ENCODE measurements at regions not wholly inside any gene's neighbourhood (a gene's known extent, or its start where the extent isn't known, plus 50 kb on each side); places are given as distances from the start of the nearest gene placed in this dataset.

DNA sequence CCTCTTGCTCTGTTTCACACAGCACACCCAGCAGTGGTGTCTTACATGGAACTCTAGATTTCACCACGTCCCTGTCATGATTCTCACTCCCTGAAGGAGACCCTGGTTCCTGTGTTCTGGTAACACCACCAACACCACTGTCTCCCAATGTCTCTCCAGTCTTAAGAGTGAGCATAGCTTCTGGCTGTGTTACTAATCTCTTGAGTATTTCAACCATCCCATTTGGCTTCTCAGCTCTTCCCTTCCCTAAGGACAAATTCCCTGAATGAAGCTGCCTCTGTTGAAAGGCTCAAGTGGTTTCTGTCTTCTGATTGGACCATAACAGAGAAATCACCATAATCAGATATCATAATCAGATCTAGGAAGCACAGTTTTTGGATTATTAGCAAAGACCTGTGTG, 311.8 kb downstream of the DNAH5 start:
- no peaks in the 10 kb centered on the region for H3K36me3 ChIP-seq (ENCODE audit: control insufficient read depth in 2 of 2, insufficient read depth in 1 of 2, low read length in 2 of 2)
- no peaks in the 10 kb centered on the region for H3K9me3 ChIP-seq (ENCODE audit: control insufficient read depth, insufficient read depth, low read depth, low read length)
- H3K4me1 ChIP-seq (ENCODE audit: control insufficient read depth, insufficient read depth, low read length) = no peaks in the 10 kb centered on the region
- no peak for TF ChIP-seq ZBTB1 (tag by site-specific recombination; IDR thresholded peaks at IDR 0.05)
- no peak for TF ChIP-seq ZNF768 (tag by site-specific recombination; IDR thresholded peaks at IDR 0.05)
- TF ChIP-seq, protein P1, sequence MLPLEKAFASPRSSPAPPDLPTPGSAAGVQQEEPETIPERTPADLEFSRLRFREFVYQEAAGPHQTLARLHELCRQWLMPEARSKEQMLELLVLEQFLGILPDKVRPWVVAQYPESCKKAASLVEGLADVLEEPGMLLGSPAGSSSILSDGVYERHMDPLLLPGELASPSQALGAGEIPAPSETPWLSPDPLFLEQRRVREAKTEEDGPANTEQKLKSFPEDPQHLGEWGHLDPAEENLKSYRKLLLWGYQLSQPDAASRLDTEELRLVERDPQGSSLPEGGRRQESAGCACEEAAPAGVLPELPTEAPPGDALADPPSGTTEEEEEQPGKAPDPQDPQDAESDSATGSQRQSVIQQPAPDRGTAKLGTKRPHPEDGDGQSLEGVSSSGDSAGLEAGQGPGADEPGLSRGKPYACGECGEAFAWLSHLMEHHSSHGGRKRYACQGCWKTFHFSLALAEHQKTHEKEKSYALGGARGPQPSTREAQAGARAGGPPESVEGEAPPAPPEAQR (tag by site-specific recombination; IDR thresholded peaks at IDR 0.05) = no peak
- TF ChIP-seq ZNF639 (tag by site-specific recombination; IDR thresholded peaks at IDR 0.05) = no peak
- TF ChIP-seq ZNF629 (tag by site-specific recombination; IDR thresholded peaks at IDR 0.05) = no peak
- TF ChIP-seq ZNF148 (tag by site-specific recombination; IDR thresholded peaks at IDR 0.05; ENCODE audit: borderline replicate concordance) = no peak
- no peak for TF ChIP-seq KLF16 (tag by site-specific recombination; IDR thresholded peaks at IDR 0.05)
- TF ChIP-seq, protein P2, sequence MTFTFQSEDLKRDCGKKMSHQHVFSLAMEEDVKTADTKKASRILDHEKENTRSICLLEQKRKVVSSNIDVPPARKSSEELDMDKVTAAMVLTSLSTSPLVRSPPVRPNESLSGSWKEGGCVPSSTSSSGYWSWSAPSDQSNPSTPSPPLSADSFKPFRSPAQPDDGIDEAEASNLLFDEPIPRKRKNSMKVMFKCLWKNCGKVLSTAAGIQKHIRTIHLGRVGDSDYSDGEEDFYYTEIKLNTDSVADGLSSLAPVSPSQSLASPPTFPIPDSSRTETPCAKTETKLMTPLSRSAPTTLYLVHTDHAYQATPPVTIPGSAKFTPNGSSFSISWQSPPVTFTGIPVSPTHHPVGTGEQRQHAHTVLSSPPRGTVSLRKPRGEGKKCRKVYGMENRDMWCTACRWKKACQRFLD (tag by site-specific recombination; IDR thresholded peaks at IDR 0.05) = no peak
- TF ChIP-seq ZNF404 (tag by site-specific recombination; IDR thresholded peaks at IDR 0.05) = no peak
- no peak overlapping the region for H3K27ac ChIP-seq (ENCODE audit: extremely low read depth, low read depth, low read length)
- no peak overlapping the region for H3K4me3 ChIP-seq (ENCODE audit: low read depth, low read length)
- CTCF ChIA-PET = interaction anchor here (0.6 kb wide), 1 partner anchor 154 kb away, joined by 4 read pairs; no protein-coding TSS in a partner anchor
- POLR2A ChIA-PET = no interaction called here

GRCh38 chr5:13629218-13629617, 315.3 kb downstream of the DNAH5 start:
- H3K9me3 ChIP-seq (ENCODE audit: control insufficient read depth, insufficient read depth, low read depth, low read length) = no peaks in the 10 kb centered on the region
- no peaks in the 10 kb centered on the region for H3K36me3 ChIP-seq (ENCODE audit: control insufficient read depth in 2 of 2, insufficient read depth in 1 of 2, low read length in 2 of 2)
- no peaks in the 10 kb centered on the region for H3K4me1 ChIP-seq (ENCODE audit: control insufficient read depth, insufficient read depth, low read length)
- TF ChIP-seq, protein P3, sequence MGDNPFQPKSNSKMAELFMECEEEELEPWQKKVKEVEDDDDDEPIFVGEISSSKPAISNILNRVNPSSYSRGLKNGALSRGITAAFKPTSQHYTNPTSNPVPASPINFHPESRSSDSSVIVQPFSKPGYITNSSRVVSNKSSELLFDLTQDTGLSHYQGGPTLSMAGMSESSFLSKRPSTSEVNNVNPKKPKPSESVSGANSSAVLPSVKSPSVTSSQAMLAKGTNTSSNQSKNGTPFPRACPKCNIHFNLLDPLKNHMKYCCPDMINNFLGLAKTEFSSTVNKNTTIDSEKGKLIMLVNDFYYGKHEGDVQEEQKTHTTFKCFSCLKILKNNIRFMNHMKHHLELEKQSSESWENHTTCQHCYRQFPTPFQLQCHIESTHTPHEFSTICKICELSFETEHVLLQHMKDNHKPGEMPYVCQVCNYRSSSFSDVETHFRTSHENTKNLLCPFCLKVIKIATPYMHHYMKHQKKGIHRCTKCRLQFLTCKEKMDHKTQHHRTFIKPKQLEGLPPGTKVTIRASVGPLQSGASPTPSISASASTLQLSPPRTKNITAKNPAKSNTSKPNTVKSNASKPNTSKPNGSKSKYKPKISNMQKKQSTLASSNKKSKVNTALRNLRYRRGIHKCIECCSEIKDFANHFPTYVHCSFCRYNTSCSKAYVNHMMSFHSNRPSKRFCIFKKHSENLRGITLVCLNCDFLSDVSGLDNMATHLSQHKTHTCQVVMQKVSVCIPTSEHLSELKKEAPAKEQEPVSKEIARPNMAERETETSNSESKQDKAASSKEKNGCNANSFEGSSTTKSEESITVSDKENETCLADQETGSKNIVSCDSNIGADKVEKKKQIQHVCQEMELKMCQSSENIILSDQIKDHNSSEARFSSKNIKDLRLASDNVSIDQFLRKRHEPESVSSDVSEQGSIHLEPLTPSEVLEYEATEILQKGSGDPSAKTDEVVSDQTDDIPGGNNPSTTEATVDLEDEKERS (tag by site-specific recombination; IDR thresholded peaks at IDR 0.05) = no peak
- TF ChIP-seq, protein P4, sequence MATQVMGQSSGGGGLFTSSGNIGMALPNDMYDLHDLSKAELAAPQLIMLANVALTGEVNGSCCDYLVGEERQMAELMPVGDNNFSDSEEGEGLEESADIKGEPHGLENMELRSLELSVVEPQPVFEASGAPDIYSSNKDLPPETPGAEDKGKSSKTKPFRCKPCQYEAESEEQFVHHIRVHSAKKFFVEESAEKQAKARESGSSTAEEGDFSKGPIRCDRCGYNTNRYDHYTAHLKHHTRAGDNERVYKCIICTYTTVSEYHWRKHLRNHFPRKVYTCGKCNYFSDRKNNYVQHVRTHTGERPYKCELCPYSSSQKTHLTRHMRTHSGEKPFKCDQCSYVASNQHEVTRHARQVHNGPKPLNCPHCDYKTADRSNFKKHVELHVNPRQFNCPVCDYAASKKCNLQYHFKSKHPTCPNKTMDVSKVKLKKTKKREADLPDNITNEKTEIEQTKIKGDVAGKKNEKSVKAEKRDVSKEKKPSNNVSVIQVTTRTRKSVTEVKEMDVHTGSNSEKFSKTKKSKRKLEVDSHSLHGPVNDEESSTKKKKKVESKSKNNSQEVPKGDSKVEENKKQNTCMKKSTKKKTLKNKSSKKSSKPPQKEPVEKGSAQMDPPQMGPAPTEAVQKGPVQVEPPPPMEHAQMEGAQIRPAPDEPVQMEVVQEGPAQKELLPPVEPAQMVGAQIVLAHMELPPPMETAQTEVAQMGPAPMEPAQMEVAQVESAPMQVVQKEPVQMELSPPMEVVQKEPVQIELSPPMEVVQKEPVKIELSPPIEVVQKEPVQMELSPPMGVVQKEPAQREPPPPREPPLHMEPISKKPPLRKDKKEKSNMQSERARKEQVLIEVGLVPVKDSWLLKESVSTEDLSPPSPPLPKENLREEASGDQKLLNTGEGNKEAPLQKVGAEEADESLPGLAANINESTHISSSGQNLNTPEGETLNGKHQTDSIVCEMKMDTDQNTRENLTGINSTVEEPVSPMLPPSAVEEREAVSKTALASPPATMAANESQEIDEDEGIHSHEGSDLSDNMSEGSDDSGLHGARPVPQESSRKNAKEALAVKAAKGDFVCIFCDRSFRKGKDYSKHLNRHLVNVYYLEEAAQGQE (tag by site-specific recombination; IDR thresholded peaks at IDR 0.05) = no peak
- TF ChIP-seq PBX3 (CRISPR knock-in tag; IDR thresholded peaks at IDR 0.05) = no peak
- CTCF ChIA-PET = no interaction called here
- POLR2A ChIA-PET = no interaction called here
- no peak overlapping the region for H3K4me3 ChIP-seq (ENCODE audit: low read depth, low read length)
- H3K27ac ChIP-seq (ENCODE audit: extremely low read depth, low read depth, low read length) = no peak overlapping the region
